HG02763 (cell line): ENCODE measurements at regions not wholly inside any gene's neighbourhood (a gene's known extent, or its start where the extent isn't known, plus 50 kb on each side); places are given as distances from the start of the nearest gene placed in this dataset.
"Not testable (repeated sequence)": the region's sequence is repeated elsewhere in the genome, so short reads cannot be mapped to it uniquely, and the experiment has no call there.

Experiments used
- ATAC-seq: cut with Tn5 transposase; IDR thresholded peaks from one replicate; pipeline ENCODE4 v1.9.1; 2021; ENCODE audit warnings: mild to moderate bottlenecking, moderate library complexity; ENCODE audit not compliant: unreplicated experiment

DNA sequence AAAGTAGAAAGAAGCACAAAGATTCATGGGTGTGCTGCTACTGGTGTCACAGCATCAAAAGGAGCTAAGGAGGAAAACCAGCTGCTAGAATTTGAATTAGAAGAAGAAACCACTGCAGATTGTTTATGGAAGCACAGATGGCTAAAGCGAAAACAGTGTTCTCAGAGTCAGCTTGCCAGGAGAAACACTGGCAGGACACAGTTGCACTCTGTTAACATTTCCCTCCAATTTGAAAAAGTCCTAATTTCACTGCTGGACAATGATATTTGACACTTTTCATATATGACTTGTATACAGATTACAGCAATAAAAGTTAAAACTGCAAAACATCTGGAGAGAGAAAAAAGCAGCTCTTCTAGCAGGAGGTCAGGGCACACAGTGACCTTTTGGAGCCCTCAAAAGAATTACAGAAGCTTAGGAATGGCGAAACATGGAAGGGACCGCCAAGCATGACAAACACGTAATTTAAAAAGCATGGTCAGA lies 314.5 kb downstream of the COL12A1 start:
- no peak for ATAC-seq

DNA sequence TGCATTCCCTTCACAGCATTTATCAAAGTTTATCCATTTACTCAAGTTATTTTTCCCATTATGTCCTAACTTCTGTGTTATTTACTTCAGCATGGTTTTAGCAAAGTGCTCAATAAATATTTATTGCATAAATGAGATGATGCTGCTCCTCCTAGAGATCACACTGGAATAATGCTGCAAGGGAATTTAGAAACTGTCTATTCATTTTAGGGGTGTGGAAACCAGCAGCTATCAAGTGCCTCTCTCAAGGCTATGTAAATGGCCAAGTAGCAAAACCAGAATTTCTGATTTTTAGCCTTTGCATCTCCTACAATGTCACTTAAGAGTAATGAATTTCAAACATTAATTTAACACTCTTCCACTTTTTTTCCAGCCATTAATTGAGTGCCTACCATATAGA lies 316.2 kb downstream of the COL12A1 start:
- ATAC-seq, result no peak

DNA sequence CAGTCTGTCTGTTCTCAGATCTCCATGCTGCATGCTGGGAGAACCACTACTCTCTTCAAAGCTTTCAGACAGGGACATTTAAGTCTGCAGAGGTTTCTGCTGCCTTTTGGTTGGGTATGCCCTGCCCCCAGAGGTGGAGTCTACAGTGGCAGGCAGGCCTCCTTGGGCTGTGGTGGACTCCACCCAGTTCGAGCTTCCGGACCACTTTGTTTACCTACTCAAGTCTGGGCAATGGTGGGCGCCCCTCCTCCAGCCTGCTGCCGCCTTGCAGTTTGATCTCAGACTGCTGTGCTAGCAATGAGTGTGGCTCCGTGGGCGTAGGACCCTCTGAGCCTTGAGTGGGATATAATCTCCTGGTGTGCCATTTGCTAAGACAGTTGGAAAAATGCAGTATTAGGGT lies 317.1 kb downstream of the COL12A1 start:
- ATAC-seq, result not testable (repeated sequence)

DNA sequence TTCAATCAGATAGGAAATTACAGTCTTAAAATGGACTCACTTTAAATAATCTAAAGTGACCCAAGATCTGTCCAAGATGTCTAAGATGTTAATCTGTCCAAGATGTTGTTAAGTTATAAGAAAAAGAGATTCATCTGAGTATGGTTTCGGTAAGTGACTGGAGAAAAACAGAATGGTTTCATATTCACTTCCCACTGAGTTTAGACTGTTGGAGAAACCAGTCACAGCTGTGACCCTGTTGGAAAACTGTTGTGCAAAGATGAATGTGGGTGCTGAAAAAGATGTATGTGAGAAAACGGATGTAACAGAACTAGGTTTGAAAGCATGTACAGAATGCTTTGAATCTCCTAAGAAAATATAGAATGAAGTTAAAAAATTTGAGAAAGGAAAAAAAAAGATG lies 325.9 kb downstream of the COL12A1 start:
- ATAC-seq, result no peak

DNA sequence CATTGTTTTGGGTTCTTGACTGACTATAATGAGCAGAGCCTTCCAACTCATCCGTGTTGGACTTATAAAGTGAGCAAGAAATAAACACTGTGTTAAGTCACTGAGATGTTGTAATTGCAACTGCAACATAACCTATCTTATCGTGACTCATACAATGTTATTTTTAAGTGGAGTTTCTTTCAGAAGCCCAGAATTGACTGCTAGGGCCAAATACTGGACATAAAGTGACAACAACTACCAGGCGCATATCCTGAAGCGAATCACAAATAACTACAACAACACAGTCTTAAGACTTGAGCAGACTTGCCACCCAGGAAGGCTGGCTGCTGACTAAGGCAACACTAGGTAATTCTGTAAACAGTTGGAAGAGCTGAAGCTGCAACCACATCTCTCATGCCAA lies 326.6 kb downstream of the COL12A1 start:
- no peak for ATAC-seq

DNA sequence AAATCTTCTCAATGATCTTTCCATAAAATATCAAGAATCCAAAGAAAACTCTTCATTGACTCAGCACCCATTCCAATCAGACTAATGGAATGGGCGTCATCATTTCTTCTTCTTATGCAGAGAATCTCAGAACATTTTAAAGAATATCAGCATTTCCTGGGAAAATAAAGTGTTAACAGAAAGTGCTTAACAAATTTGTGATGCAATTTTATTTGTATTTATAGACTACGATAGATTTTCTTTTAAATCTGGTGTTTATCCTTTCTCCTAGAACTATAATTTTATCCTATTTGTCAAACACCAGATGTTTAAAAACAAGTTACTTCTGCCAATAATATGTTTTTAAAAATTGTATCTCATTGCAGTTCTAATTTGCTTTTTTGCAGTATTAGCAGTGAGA lies 330.7 kb downstream of the COL12A1 start:
- ATAC-seq, result no peak

DNA sequence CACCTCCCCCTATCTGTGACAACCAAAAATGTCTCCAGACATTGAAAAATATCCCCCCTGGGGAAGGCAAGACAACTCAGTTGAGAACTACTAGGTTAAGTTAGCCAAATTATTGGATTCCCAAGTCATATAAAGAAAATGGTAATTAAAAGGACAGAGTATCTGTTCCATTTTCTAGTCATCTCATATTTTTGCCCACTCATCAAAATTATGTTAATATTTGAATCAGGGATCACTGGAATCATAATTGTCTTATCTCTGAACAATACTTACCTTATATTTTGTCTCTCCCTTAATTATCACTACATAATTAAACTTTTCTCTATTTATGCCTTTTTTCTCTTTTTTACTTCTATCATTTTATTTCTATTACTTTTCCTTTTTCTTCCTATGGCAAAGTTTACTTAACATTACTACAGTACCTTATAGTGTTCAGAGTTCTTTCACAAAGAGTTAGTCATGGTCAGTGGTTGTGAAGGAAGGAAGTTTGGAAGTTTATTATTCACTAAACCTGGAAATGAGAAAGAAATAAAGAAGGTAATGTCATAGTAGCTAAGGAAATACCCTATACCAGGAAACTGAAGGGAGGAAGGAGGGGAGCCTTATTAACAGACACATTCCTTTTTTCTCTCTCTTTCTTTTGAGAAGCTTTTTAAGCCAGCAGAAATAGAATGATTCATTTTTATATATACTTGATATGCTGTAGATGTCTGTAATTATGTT lies 332.9 kb downstream of the COL12A1 start:
- no peak for ATAC-seq

DNA sequence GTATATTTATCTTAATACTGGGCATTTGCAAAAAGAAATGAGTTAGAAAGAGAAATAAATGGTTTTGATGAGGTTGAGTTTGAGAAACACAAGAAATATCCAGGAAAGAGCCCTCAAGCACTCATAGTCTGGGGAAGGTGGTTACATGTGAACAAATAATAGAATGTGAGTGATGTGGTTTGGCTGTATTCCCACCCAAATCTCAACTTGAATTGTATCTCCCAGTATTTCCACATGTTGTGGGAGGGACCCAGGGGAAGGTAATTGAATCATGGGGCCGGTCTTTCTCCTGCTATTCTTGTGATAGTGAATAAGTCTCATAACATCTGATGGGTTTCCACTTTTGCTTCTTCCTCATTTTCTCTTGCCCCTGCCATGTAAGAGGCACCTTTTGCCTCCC lies 334.1 kb downstream of the COL12A1 start:
- no peak for ATAC-seq

DNA sequence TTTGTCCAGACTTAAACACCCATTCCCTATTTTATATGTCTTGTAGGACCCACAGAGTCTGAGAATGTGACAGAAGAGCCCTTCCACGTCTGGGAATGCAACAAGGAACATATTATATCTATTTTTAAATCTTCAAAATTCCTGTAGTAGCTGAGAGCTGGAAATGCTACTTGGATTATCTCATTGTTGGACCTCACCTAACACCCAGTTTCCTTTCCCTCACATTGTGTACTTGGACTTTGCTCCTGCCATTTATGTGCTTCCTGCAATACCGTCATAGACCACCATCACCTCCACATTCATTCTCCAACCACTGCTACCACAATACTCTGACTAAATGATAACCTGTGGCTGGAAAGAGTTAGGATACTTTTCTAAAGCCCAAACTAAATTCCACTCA lies 335.4 kb downstream of the COL12A1 start:
- ATAC-seq, result no peak

DNA sequence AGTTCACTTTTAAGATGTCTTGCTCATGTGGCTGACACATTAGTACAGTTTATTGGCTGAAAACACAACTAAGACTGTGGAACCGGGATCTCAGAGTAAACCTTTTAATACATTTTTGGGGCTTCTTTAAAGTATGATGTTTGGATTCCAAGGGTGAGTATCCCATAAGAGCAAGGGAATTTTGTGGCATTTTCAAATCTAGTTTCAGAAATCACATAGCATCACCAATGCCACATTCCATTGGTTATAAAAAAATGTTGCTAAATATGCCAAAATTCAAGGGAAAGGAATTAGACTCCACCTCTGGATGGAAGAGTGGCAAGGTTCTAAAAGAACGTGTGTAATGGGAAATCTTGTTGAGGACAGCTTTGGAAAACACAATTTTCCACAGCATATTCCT lies 338.6 kb downstream of the COL12A1 start:
- ATAC-seq, result no peak

DNA sequence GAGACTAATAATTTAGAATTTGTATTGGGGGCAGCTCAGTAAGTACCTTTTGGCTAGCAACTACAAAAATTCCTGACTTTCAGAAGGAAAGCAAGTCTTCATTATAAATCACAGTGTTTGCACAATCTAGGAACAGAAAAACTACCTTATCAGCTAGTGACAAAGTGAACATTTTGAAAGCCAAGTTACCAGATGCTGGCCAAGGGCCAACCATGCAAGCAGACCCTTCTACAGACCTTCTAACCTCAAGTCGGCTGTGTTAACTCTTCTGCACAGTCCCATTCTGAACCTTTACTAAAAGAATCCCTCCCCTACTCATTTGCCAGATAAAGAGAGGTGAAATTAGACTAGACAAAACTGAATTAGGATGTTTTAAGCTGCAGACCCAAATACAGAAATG lies 341.9 kb downstream of the COL12A1 start:
- no peak for ATAC-seq

DNA sequence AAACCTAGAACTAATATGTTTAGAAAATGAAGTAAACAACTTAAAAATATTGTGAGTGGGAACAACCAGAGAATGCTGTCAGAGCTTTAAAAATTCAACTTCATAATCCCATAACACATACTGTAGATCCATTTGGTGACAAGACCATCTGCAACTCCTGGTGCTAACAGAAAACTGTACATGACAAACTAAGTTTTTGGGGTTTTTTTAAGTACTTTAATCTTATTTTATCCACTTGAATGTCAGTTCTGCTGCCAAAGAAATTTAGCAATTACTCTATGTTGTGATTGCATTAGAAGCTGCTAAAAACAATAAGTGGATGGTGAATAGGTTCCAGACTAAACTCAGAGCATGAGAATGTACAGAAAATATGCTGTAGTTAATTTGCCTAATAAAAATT lies 345.4 kb downstream of the COL12A1 start:
- no peak for ATAC-seq

DNA sequence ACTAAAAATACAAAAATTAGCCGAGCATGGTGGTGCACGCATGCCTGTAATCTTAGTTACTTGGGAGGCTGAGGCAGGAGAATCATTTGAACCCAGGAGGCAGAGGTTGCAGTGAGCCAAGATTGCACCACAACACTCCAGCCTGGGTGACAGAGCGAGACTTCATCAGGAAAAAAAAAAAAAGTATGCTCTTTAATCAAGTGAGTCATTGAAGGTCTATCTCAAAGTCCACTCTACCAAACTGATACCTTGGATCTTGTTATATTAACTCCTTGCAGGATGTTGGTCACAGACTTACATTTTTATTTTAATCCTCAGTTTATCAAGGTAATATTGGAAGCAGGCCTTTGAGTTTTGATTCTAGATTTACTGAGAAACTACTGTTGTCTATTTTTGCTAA lies 348.7 kb downstream of the COL12A1 start:
- ATAC-seq, result no peak

DNA sequence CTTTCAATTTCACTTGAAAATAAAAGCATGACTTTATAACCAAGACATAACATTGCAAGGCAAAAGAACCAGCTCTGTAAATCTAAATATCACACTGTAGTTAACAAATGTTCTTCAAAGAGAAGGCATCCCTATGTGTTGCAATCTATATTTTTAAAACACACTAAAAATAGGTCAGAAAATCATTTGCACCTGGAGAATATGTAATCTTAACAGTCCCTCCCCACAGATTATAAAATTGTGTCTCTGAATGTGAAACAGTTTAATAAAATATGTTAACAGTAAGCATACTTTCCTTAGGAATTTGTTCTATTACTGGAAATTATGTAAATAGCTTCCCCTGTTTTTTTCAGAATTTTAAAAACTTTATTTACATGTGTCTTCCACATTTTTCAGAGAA lies 351.9 kb downstream of the COL12A1 start:
- no peak for ATAC-seq

DNA sequence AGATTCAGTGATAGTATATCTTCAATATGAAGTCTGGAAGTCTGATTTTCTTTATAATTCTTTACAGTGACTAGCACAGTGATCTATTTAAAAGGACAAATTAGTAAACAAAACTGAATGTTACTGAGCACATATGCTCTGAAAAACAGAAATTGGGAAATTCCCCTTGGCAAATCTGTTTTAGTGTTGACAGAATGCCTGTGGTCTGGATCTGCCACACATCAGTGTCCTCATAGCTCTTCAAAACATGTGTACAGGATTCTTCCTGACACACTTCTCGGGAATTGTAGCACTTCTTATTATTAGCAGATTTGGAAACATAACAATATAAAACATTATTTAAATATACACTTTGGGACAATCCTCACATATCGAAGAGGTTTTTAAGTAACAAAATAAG lies 354.3 kb downstream of the COL12A1 start:
- no peak for ATAC-seq

DNA sequence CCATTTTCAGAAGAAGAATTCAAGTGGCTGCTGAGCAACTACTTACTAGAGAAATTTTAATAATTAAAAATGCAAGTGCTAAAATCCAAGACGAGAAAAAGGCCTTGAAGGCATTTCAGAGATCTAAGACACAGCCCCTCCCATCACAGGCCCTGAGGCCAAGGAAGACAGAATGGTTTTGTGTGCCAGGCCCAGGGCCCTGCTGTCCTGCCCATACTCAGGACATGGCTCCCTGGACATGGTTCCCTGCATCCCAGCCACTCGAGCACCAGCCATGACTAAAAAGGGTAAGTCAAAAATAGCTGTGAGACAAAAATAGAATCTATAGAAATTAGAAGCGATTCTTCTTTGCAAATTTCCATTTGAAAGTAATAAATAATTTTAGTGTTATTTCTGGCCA lies 364.9 kb downstream of the COL12A1 start:
- ATAC-seq, result no peak

DNA sequence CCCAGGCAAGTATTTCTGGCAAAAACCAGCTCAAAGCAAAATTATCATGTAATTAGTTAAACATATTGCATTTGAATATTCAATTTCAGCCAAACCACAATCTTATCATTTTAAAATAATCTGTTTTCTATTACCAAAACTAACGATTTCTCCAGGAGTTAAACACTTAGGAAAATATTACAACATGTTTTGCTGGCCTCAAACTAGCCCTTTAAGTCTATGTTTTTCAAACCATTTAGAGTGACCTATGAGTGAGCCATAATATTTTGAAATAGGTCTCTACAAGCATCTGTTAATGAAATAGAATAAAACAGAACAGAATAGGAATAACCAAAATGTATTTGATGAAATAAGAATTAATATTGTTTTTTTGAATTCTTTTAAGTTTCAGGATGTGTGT lies 370.9 kb downstream of the COL12A1 start:
- ATAC-seq, result no peak

DNA sequence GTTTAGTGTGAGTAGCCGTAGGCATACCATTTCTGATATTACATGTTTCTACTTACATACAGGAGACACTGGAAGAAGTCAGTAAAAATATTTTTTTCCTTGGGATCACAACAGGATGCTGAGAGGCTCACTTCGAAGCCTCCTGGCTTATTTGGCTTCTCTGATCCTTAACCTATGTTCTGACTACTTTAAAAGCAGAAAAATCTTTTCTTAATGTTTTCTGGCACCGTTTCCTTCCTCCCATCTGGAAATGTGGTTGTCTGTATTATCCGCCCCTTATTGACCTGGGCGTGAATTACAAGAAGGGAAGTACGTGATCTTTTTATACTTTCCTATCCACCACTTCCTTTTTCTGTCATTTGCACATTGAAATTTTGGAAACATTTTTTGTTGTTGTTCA lies 379.6 kb downstream of the COL12A1 start:
- ATAC-seq, result no peak

DNA sequence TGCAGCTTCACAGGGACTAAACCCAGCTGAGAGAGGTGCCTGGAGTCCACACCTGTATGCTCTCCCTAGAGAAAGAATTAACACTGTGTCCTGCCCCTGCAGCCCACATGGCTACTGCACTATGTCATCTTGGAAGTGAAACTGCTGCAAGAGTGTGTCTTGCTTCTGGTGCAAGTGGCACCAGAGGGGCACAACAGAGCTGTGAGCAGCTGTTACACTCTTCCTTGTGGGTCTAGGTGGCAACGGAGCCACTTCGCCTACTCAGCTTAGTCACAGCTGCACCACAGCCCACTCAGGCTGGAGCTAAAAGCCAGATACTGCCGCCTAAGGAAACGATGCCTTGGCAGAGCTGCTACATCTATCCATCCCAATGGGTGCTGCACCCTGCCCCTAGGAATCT lies 391.4 kb downstream of the COL12A1 start:
- ATAC-seq, result no peak

DNA sequence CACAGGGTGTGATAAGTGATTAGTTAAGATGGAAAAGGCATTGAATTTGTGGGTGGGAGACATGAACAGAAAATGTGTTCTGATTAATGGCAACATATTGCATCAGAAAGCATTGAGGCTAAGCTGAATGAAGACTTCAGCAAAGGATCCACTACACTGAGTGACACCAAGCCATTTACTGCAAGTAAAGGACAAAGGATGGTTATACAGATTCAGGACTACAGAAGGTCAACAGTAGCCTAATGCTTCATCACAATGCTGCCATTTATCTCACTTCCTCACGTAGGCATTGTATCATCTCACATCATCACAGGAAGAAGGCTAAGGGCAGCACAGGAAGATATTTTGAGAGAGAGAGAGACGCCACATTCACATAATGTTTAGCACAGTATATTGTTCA lies 398.2 kb downstream of the COL12A1 start:
- ATAC-seq, result no peak

DNA sequence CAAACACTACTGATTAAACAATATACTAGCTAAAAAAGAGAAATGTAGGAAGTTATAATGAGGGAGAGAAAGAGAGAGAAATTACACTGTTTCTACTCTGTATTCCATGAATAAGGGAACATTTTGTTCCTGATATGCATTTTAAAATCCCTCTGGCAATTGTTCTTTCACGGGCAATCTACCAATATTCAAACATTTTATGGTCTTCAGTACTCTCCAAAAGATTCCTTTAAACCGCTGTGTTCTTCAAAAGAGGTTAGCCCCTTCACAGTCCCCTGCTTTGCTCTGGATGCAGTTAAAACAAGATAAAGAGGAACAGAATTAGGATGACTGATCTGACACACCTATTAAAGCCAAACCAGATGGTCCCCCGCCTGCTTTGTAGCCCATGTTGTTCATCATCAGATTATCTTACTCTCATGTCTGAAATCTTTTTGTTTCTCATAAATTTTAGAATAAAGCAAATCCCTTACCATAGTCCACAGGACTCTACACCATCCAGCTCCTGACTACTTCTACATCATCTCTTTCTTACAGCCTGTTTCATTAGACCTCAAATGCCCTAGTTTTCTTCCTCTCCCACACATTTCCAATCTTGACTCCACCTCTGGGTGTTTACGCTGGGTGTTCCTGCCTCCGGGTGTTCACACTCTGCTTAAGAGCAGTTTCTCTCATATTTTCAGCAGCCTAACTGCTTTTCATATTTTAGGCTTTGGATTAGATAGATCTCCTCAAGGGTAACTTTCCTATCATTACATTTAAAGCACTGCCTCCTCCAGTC lies 399.7 kb downstream of the COL12A1 start:
- ATAC-seq, result no peak

DNA sequence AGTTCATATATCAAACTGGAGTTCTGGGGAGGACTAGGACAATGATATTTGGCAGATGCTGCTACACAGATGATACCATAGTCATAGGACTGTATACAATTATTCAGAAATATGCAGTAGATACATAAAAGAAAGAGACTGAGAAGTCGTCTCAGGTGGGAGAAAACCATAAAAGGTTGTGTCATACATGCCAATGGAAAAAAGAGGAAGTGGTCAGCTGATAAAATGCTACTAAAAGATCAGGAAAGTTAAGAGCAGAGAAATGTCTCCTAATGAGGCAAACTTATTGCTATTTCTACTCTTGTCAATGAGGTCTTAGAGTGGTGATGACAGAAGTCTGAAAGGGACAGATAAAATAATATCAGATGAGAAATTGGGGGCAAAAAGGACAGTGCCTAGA lies 407.6 kb downstream of the COL12A1 start:
- no peak for ATAC-seq

DNA sequence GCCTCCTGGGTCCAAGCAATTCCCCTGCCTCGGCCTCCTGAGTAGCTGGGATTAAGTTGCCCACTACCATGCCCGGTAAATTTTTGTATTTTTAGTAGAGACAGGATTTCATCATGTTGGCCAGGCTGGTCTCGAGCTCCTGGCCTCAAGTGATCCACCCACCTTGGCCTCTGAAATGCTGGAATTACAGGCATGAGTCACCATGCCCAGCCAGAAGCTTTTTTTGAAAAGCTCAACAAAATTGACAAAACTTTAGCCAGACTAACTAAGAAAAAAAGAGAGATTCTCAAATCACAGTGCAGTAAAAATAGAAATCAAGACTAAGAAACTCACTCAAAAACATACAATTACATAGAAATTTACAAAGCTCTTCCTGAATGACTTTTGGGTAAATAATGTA lies 420.6 kb downstream of the COL12A1 start:
- no peak for ATAC-seq
